Inflammatory macrophage (primary cell): ENCODE measurements at regions not wholly inside any gene's neighbourhood (a gene's known extent, or its start where the extent isn't known, plus 50 kb on each side); places are given as distances from the start of the nearest gene placed in this dataset.

ENCODE experiments used
- DNase-seq, 2 donors: peaks; one replicate each; pipeline ENCODE4 v3.0.0-alpha.2; 2020 to 2022

DNA sequence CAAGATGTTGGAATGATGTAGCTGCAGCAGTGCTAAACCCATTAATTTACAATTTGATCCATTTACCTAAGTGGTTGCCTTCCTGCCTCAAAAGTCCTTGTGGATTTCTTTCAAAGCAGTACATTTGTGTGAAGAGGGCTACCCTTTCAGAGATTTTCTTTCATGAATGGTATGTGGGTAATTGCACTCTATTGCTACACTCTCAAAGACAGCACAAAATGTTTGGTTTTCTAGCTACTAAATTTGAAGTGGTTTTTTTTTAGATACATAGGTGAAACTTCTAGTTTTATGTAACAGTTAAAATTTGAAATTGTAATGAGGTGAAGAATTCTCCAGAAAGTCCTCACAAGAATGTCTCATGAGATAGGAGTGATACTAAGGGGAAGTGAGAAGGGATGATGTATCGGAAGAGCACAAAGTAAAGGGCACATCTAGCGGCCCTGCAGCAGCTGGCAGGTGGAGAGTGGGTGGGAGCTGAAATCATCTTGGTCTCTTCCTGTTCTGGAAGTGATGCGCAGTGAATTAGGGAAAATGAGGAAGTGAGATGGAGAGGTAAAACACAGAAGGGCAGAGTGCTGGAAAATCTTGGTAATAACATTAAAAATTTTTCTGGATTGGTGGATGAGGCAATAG is 236.8 kb upstream of the MAN1A1 start:
- no peak for DNase-seq

DNA sequence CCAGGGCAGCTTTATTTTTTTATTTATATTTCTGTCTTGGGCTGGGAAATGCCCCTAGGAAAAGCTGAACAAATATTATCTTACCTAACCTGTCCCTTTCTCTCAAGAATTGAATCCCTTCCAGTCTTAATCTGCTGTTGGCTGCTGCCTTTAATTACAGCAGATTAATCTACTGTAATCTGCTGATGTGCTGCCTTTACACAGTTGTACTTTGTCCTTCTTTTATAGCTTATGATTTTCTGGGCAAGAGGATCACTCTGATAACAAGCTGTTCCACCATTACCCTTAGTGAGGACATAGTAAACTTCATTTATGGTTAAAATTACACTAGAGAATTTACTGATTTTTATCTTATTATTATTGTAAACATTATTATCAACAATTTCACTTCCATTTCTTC is 234.5 kb upstream of the MAN1A1 start:
- no peak for DNase-seq

- no peak for DNase-seq
Measured at GRCh38 chr6:119581220-119581619, 231.7 kb upstream of the MAN1A1 start.

GRCh38 chr6:119575721-119576120 is 226.2 kb upstream of the MAN1A1 start:
- DNase-seq = no peak

GRCh38 chr6:119568580-119568979 is 219.0 kb upstream of the MAN1A1 start:
- DNase-seq = no peak

DNA sequence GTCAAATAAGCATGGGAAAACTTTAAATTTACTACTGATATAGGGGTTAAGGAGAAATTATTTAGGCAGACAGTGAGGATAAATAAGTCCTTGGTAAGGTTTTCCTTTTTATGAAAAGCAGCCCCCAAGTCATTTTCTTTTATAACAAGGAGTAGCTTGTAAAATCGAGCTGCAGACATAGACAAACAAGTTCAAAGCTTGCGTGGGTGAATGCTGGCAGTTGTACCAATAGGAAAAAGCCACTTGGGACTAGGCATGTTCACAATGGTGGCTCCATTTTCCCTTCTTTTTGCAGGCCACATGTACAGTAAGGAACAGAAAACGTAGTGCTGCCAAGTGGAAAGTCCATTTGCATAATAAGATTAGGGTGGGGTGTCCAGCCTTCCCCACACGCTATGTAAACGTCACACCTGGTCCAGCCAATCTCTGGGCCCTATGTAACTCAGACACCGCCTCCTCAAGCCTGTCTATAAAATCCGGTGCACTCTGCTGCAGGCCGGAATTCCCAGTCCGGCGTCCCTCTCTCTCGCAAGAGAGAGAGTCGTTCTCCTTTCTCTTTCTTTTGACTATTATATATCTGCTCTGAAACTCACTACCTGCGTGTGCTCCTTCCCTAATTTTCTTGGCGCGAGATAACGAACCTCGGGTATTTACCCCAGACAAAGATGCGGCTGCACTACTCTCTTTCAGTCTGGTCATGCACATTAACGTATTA is 217.1 kb upstream of the MAN1A1 start:
- DNase-seq = no peak

DNA sequence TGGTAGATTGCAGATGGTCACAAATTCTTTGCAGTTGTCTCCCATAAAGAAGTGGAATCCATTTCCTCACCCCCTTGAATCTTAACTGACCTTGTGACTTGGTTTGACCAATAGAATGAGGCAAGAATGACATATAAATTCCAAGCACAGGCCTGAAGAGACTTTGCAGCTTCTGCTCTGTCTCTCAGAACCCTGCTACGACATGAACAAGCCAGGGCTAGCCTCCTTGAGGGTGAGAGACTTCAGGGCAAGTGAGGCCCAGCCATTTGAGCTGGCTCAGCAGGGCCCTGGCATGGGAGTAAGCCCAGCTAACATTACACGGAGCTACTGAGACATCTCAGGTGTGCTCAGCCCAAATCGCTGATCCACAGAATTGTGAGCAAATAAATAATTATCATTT is 216.3 kb upstream of the MAN1A1 start:
- DNase-seq = no peak

- DNase-seq = no peak
Measured at GRCh38 chr6:119562168-119562567, 212.6 kb upstream of the MAN1A1 start.

GRCh38 chr6:119559586-119559985 is 210.0 kb upstream of the MAN1A1 start:
- peak; percentile 30 to 53 for DNase-seq

GRCh38 chr6:119557239-119557638 is 207.7 kb upstream of the MAN1A1 start:
- DNase-seq = no peak

- peak; percentile 25 to 57 for DNase-seq
Measured at GRCh38 chr6:119552021-119552420, 202.5 kb upstream of the MAN1A1 start.

DNA sequence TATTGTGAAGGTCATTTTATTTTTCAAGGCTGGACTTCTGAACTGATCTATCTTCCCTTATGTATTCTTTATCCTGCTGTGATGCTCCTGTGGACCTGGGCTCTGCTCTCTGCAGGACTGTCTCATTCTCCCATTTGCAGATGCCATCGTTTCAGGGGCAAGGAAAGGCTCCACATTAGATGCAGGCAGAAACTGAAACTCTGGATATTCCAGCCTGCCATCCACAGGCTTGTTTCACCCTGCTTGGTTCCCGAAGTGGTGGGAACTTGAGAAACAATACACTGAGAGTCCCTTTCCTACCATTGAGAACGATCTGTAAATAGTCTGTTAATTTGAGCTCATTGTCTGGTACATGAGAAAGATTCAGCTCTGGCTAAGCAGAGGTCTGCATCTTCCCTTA is 197.5 kb upstream of the MAN1A1 start:
- no peak for DNase-seq

DNA sequence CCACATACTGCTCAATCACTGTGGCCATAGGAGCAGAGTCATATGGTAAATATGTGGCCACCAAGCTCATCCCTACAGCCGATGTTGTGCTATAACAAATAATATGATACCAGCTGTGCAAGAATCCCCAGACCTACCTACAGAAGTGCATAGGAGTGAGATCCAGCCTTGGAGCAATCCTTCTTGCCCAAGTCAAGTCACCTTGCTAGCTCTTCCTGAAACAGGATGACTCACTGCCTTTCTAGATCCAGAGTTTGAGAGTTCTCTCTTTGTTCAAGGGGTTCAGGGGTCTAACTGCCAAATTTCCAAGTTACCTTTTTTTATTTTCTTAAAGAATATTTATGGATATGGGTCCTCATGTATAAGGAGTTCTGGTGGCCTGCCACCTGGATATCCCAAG is 195.7 kb upstream of the MAN1A1 start:
- no peak for DNase-seq

DNA sequence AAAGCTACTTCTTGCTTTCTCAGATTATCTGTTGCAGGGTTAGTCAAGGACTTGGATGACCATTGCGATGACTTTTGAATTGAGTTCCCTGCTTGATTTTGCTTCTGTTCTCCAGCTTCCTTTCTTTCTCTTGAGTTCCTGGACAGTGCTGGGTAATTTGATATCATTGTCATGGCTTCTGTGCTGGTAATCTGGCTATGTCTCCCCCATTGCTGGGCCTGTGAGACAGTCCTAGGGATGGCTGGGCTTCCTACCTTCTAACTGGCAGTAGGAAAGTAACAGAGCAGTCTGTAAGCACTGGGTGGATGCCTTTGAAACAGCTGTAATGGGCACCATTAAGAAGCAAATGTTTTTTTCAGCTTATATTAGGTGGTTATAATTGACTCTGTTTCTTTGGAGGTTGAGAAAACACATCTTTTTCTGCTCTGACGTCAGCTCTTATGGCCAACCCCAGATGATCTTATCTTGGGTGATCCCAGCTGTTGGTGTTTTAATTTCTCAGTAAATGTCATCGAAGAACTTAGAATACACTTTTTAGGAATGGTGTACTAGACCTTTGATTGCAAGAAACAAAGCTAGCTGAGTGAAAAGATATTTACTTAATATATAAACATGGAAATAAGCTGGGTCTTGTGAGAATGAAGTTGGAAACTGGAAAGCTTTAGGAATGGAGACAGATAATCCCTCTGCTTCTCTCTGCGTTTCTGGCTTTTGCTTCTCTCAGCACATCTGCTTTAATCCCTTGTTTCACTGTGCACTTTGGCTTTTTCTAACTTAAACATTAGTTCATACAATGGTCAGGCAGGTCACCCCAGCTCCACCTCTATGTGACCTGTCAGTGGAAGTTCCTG is 195.0 kb upstream of the MAN1A1 start:
- DNase-seq = no peak

GRCh38 chr6:119543332-119543731 is 193.8 kb upstream of the MAN1A1 start:
- no peak for DNase-seq

- DNase-seq = no peak
Measured at GRCh38 chr6:119542037-119542436, 192.5 kb upstream of the MAN1A1 start.

DNA sequence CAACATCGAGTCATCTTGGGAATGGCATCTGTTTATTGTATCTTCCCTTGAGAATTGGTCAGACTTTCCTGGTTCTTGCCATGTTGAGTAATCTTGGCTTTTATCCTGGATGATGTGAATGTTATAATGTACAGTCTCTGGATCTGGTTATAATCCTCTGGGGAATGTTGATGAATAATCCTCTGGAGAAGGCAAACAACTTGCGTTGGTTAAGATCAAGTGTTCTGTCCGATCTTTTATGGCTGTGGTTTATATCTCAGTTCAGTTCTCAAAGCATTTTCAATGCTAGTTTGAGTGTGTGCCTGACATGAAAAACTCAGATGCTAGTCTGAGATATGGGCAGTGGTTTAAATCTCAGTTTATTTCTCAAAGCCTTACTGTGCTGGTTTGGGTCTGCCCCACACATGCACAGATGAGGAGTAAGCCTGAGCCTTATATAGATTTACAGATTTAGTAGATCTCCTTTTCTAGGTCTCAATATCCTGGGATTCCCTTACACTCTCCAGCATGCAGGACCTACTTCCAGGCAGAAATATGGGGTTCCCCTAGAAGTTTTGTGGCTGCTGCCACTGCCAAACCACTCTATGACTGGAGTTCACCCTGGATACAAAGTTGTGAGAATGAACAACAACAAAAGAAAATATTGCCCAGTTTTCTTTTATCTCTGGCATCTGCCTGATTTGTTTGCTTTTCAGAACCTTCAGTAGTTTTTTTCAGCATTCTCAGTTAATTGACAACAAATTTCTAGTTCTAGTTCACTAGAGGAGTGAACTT is 191.8 kb upstream of the MAN1A1 start:
- no peak for DNase-seq

GRCh38 chr6:119540417-119540816 is 190.9 kb upstream of the MAN1A1 start:
- DNase-seq = no peak

DNA sequence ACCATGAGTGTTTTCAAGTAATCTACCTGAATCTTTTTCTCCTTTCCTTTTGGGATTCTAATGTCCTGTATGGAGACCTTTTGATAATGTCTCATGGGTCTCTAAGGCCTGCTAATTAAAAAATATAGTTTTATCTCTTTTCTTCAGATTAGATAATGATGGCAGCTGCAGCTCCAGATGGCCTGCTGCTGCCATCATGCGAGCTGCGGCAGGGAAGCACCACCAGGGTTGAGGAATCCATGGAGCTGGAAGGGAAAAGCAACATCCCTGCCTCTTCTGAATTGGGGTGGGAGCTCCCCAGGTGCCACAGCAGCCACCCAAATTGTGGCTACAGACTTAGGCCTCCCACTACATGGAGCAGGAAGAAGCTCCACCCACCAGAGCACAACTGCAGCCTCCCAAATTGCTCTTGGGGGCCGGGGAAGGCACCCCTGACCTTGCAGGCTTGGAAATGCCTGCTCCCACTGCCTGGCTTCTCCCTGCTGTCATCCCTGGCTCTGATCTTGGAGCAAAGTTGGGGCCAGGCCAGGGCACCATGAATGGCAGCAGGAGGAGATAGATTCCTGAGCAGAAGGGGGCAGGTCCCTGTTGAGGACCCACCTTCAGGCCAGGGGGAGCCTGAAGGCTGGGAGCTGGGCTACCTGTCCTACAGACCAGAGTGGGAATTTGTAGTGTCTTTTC is 189.6 kb upstream of the MAN1A1 start:
- DNase-seq = no peak

- no peak for DNase-seq
Measured at GRCh38 chr6:119536666-119537065, 187.1 kb upstream of the MAN1A1 start.

DNA sequence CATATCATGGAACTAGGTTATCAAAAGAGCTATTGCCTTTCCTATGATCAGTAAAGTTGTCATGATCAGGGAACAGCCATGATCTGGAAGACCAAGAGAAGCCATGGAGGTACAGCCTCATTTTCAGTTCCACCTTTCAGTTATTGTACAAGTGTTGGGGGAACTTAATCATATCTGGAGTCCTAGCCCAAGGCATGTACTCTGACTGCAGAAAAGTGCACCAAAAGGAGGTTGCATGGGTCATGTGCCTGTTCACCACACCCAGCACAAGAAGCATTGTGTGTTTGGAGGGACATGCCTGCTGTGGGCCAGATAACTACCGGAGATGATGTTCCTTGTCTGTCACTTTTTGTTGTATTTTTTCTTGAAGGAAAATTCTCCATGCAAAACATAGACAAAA is 185.8 kb upstream of the MAN1A1 start:
- no peak for DNase-seq

- DNase-seq = no peak
Measured at GRCh38 chr6:119533603-119534279, 184.2 kb upstream of the MAN1A1 start.
